IMR-90 (cell line): ENCODE measurements at regions not wholly inside any gene's neighbourhood (a gene's known extent, or its start where the extent isn't known, plus 50 kb on each side); places are given as distances from the start of the nearest gene placed in this dataset.

Experiments
- ATAC-seq: fragments of 200-7000 bp; cut with Tn5 transposase; 2 replicates; pipeline ENCODE4 v1.9.1; 2020; ENCODE audit warnings: low read depth, mild to moderate bottlenecking, moderate library complexity
- BruUV-seq: library from RNA; stranded (reverse); fragments of 400-500 nt; replicated peaks from 2 replicates; lab custom pipeline; 2021; lab: Mats Ljungman, UMichigan
- CTCF ChIA-PET: fragments of 300-600 bp; formaldehyde crosslinking; extraction: SDS; loops from one replicate; lab custom pipeline; 2021; ENCODE audit warnings: antibody characterized with exemption; lab: Yijun Ruan, JAX
- POLR2A ChIA-PET: fragments of 300-600 bp; sonication (Branson Sonifier 250); formaldehyde crosslinking; loops from one replicate; lab custom pipeline; 2022; ENCODE audit warnings: antibody characterized with exemption; ENCODE audit not compliant: unreplicated experiment; lab: Charles Lee
- DNase-seq: peaks from one replicate; pipeline ENCODE4 v3.0.0; 2013
- H2AFZ ChIP-seq: replicated peaks from 2 replicates; pipeline ENCODE3; 2013; ENCODE audit warnings: low read length, mild to moderate bottlenecking; ENCODE audit not compliant: poor library complexity
- H2AK5ac ChIP-seq: 2 replicates; pipeline ENCODE4 v1.6.1; 2013; ENCODE audit warnings: low read depth, low read length, inconsistent platforms
- H2AK9ac ChIP-seq: replicated peaks from 2 replicates; pipeline ENCODE3; 2013; ENCODE audit warnings: mild to moderate bottlenecking, low read depth, low read length, moderate library complexity; ENCODE audit not compliant: poor library complexity
- H2BK120ac ChIP-seq: 2 replicates; pipeline ENCODE4 v1.6.1; 2013; ENCODE audit warnings: low read depth, low read length, inconsistent platforms
- H2BK15ac ChIP-seq: 3 replicates; pipeline ENCODE4 v1.6.1; 2013; ENCODE audit warnings: low read depth, low read length, inconsistent platforms
- H2BK20ac ChIP-seq: 2 replicates; pipeline ENCODE4 v1.6.1; 2013; ENCODE audit warnings: low read depth, mild to moderate bottlenecking, inconsistent platforms, low read length, moderate library complexity
- H2BK5ac ChIP-seq: 2 replicates; pipeline ENCODE4 v1.6.1; 2013; ENCODE audit warnings: mild to moderate bottlenecking, low read depth, low read length, inconsistent platforms; ENCODE audit not compliant: poor library complexity, severe bottlenecking
- H3K14ac ChIP-seq: replicated peaks from 2 replicates; pipeline ENCODE4 v1.6.1; 2013; ENCODE audit warnings: low read depth, low read length, inconsistent platforms
- H3K18ac ChIP-seq: 2 replicates; pipeline ENCODE4 v1.6.1; 2013; ENCODE audit warnings: low read depth, low read length, control low read depth
- H3K23ac ChIP-seq: 2 replicates; pipeline ENCODE4 v1.6.1; 2013; ENCODE audit warnings: low read depth, low read length, inconsistent platforms
- H3K27ac ChIP-seq: 2 replicates; pipeline ENCODE4 v1.5.1; 2013; ENCODE audit warnings: mild to moderate bottlenecking, control low read depth, low read length; ENCODE audit not compliant: insufficient read depth
- H3K27me3 ChIP-seq: 2 replicates; pipeline ENCODE4 v1.6.1; 2013; ENCODE audit warnings: low read length; ENCODE audit not compliant: control insufficient read depth, insufficient read depth
- H3K36me3 ChIP-seq: 2 replicates; pipeline ENCODE4 v1.6.1; 2013; ENCODE audit warnings: low read length, mixed read lengths; ENCODE audit not compliant: control insufficient read depth, insufficient read depth
- H3K4ac ChIP-seq: 2 replicates; pipeline ENCODE4 v1.6.1; 2013; ENCODE audit warnings: low read depth, low read length, inconsistent platforms
- H3K4me1 ChIP-seq: 2 replicates; pipeline ENCODE4 v1.6.1; 2013; ENCODE audit warnings: low read length, mixed read lengths; ENCODE audit not compliant: control insufficient read depth, insufficient read depth
- H3K4me2 ChIP-seq: 2 replicates; pipeline ENCODE4 v1.6.1; 2013; ENCODE audit warnings: low read depth, mild to moderate bottlenecking, control low read depth, low read length, moderate library complexity
- H3K4me3 ChIP-seq: 2 replicates; pipeline ENCODE4 v1.5.1; 2013; ENCODE audit warnings: low read depth, mild to moderate bottlenecking, control low read depth, low read length, moderate library complexity; ENCODE audit not compliant: insufficient read depth
- H3K56ac ChIP-seq: 2 replicates; pipeline ENCODE4 v1.6.1; 2013; ENCODE audit warnings: low read length, inconsistent platforms; ENCODE audit not compliant: insufficient read depth; ENCODE audit errors: extremely low read depth
- H3K79me1 ChIP-seq, 2 experiments: 2 replicates each; pipeline ENCODE4 v1.6.1; 2013; ENCODE audit warnings: low read length in 2 of 2, inconsistent platforms in 1 of 2, low read depth in 1 of 2
- H3K9ac ChIP-seq: 2 replicates; pipeline ENCODE4 v1.6.1; 2013; ENCODE audit warnings: low read depth, low read length, control low read depth
- H3K9me1 ChIP-seq: 2 replicates; pipeline ENCODE4 v1.6.1; 2013; ENCODE audit warnings: low read length, inconsistent platforms; ENCODE audit not compliant: insufficient read depth
- H3K9me3 ChIP-seq: 2 replicates; pipeline ENCODE4 v1.6.1; 2013; ENCODE audit warnings: low read length; ENCODE audit not compliant: control insufficient read depth, insufficient read depth
- H4K20me1 ChIP-seq: 2 replicates; pipeline ENCODE4 v1.6.1; 2013; ENCODE audit warnings: low read length, inconsistent platforms; ENCODE audit not compliant: insufficient read depth
- H4K5ac ChIP-seq: 2 replicates; pipeline ENCODE4 v1.6.1; 2013; ENCODE audit warnings: mild to moderate bottlenecking, low read depth, low read length, control low read depth
- H4K8ac ChIP-seq, 2 experiments: 2 replicates each; pipeline ENCODE4 v1.6.1; 2013; ENCODE audit warnings: low read depth in 2 of 2, low read length in 2 of 2, control low read depth in 1 of 2, inconsistent platforms in 1 of 2
- H4K91ac ChIP-seq: 2 replicates; pipeline ENCODE4 v1.6.1; 2013; ENCODE audit warnings: low read depth, low read length, inconsistent platforms; ENCODE audit not compliant: insufficient read depth
- CHD1 ChIP-seq: IDR thresholded peaks from 2 replicates; pipeline ENCODE4 v1.6.1; 2012; ENCODE audit warnings: low read depth, low read length, improper control_type of control experiment
- WGBS, 2 experiments: methylation state at CpG; one replicate each; pipeline versions ENCODE4 v1.1.5 to v1.1.7; 2013; ENCODE audit warnings: missing lambda C conversion rate in 2 of 2; ENCODE audit not compliant: insufficient read length in 1 of 2; ENCODE audit errors: extremely low coverage in 2 of 2; 5-methylcytosine and 5-hydroxymethylcytosine counted together
- dilution Hi-C: fragments of 300-500 bp; cut with HindIII; formaldehyde crosslinking; loops from one replicate; pipeline ENCODE4 v1.14.3; 2018; ENCODE audit warnings: low sequenced_read_pairs; ENCODE audit not compliant: unreplicated experiment
- in situ Hi-C: fragments of 300-500 bp; cut with MboI; formaldehyde crosslinking; loops from 3 replicates; pipeline ENCODE4 v1.14.3; 2019; ENCODE audit warnings: low sequenced_read_pairs, inconsistent platforms, mixed read lengths
- intact Hi-C: fragments of 100-400 bp; cut with micrococcal nuclease; formaldehyde crosslinking; loops from 2 replicates; pipeline ENCODE4 v1.10.0; 2022

GRCh38 chr3:99477650-99478049 is 160.7 kb upstream of the COL8A1 start:
- Histone ChIP-seq H4K20me1 (no peaks in the 10 kb centered on the region), H3K9me1 (no peaks in the 10 kb centered on the region), H3K4me1 (peaks cover 4% of the 10 kb centered on the region), H3K4me2 (no peak overlapping the region), H3K27me3 (no peaks in the 10 kb centered on the region), H3K23ac (no peak overlapping the region), H2BK5ac (no peak overlapping the region), H3K4ac (no peak overlapping the region), H3K79me1 (no peaks in the 10 kb centered on the region), H2AK5ac (no peak overlapping the region), H2AK9ac (no peak overlapping the region), H3K27ac (no peak overlapping the region), H2AFZ (no peak overlapping the region), H3K36me3 (no peaks in the 10 kb centered on the region), H3K9me3 (no peaks in the 10 kb centered on the region; the same call in 1 of the 2 replicates), H4K8ac (no peak overlapping the region), H2BK120ac (no peak overlapping the region), H4K91ac (no peak overlapping the region), H4K5ac (no peak overlapping the region), H2BK20ac (no peak overlapping the region), H2BK15ac (no peak overlapping the region), H3K14ac (no peak overlapping the region), H3K9ac (no peak overlapping the region), H3K4me3 (no peak overlapping the region), H3K18ac (no peak overlapping the region), H3K56ac (no peak overlapping the region)
- in situ Hi-C loops = no loop called here
- DNase-seq (no peak), ATAC-seq (no peak)
- no peak for TF ChIP-seq CHD1
- CTCF ChIA-PET = no interaction called here
- POLR2A ChIA-PET = no interaction called here
- no TSS peak for BruUV-seq
- intact Hi-C loops = no loop called here
- dilution Hi-C loops = no loop called here
- no CpG with 5 or more reads among the region's 1 CpG for WGBS, 2 experiments
